A549 (cell line): ENCODE measurements at regions not wholly inside any gene's neighbourhood (a gene's known extent, or its start where the extent isn't known, plus 50 kb on each side); places are given as distances from the start of the nearest gene placed in this dataset.
A peak's percentile ranks its signal among the peaks of the same experiment; 100 is the strongest.

Experiments used
- ATAC-seq, 2 experiments: fragments of 200-7000 bp in 1 of 2; fragments of >200 bp in 1 of 2; cut with Nextera tagmentation in 1 of 2; cut with Tn5 transposase in 1 of 2; 3 replicates each; pipeline versions ENCODE4 v1.8.0 to v1.9.1; 2018 to 2020; ENCODE audit warnings: mild to moderate bottlenecking in 1 of 2, moderate library complexity in 1 of 2
- CTCF ChIA-PET: fragments of 300-600 bp; sonication (Branson Sonifier 250); formaldehyde crosslinking; extraction: SDS; loops from one replicate; lab custom pipeline; 2021; ENCODE audit warnings: antibody characterized with exemption, inconsistent platforms; lab: Yijun Ruan, JAX
- POLR2A ChIA-PET: fragments of 350-600 bp; formaldehyde crosslinking; extraction: SDS; loops from one replicate; lab custom pipeline; 2021; ENCODE audit warnings: antibody characterized with exemption, inconsistent platforms; lab: Yijun Ruan, JAX
- DNase-seq, 2 experiments: peaks; one replicate each; pipeline versions ENCODE4 v3.0.0 to v3.0.0-alpha.2; 2011 to 2016; ENCODE audit warnings: low read depth in 1 of 2, low spot score in 1 of 2
- FAIRE-seq: peaks from 2 replicates; lab custom pipeline; 2011; peaks lifted over from hg19 to GRCh38; lab: Jason Lieb, UNC
- H3K27ac ChIP-seq, 2 experiments: fragments of >200 bp; sonication (Bioruptor Twin); formaldehyde crosslinking; 3 replicates each; pipeline ENCODE4 v1.5.1; 2016 to 2017
- H3K4me1 ChIP-seq: fragments of >200 bp; sonication (Bioruptor Twin); formaldehyde crosslinking; 3 replicates; pipeline ENCODE4 v1.6.1; 2016
- H3K4me2 ChIP-seq: fragments of >200 bp; sonication (Bioruptor Twin); formaldehyde crosslinking; 3 replicates; pipeline ENCODE4 v1.6.1; 2016
- H3K4me3 ChIP-seq: fragments of >200 bp; sonication (Bioruptor Twin); formaldehyde crosslinking; 3 replicates; pipeline ENCODE4 v1.5.1; 2016
- H3K9me3 ChIP-seq: fragments of >200 bp; sonication (Bioruptor Twin); formaldehyde crosslinking; 3 replicates; pipeline ENCODE4 v1.6.1; 2016
- BHLHE40 ChIP-seq: IDR thresholded peaks from 2 replicates; pipeline ENCODE4 v1.6.1; 2012; ENCODE audit warnings: low read depth, low read length, inconsistent platforms
- CEBPB ChIP-seq, 2 experiments: fragments of >200 bp in 1 of 2; sonication (Bioruptor Twin) in 1 of 2; formaldehyde crosslinking in 1 of 2; IDR thresholded peaks; 2 replicates each; pipeline ENCODE4 v1.6.1; 2012 to 2016
- CHD4 ChIP-seq: fragments of 200-600 bp; sonication (generic); IDR thresholded peaks from 2 replicates; pipeline ENCODE4 v1.6.1; 2016; ENCODE audit warnings: antibody characterized with exemption, mild to moderate bottlenecking, borderline replicate concordance
- EP300 ChIP-seq, 2 experiments: fragments of >200 bp; sonication (Bioruptor Twin); formaldehyde crosslinking; IDR thresholded peaks; 2 replicates in 1 of 2; 3 replicates in 1 of 2; pipeline ENCODE4 v1.6.1; 2016 to 2017
- ESRRA ChIP-seq: fragments of 150-350 bp; IDR thresholded peaks from 2 replicates; pipeline ENCODE4 v1.6.1; 2014; ENCODE audit warnings: mild to moderate bottlenecking, low read length, borderline replicate concordance
- FOSL2 ChIP-seq, 2 experiments: fragments of 450-650 bp in 1 of 2; fragments of >200 bp in 1 of 2; sonication (Bioruptor Twin) in 1 of 2; formaldehyde crosslinking; IDR thresholded peaks; 2 replicates each; pipeline versions ENCODE4 v1.5.0 to v1.6.1; 2016 to 2020; ENCODE audit warnings: mild to moderate bottlenecking in 1 of 2, moderate library complexity in 1 of 2
- HDAC2 ChIP-seq: fragments of 200-600 bp; sonication (generic); IDR thresholded peaks from 2 replicates; pipeline ENCODE4 v1.6.1; 2016
- JUN ChIP-seq, 2 experiments: fragments of >200 bp; sonication (Bioruptor Twin); formaldehyde crosslinking; IDR thresholded peaks; 2 replicates in 1 of 2; 3 replicates in 1 of 2; pipeline ENCODE4 v1.6.1; 2016 to 2017
- KDM1A ChIP-seq: fragments of 200-600 bp; sonication (generic); IDR thresholded peaks from 2 replicates; pipeline ENCODE4 v1.6.1; 2016; ENCODE audit warnings: low read depth, mild to moderate bottlenecking
- MAFK ChIP-seq: fragments of 450-650 bp; IDR thresholded peaks from 2 replicates; pipeline ENCODE4 v1.6.1; 2014; ENCODE audit not compliant: partially characterized antibody
- MYC ChIP-seq: IDR thresholded peaks from 2 replicates; pipeline ENCODE4 v1.6.1; 2012; ENCODE audit warnings: mild to moderate bottlenecking, inconsistent platforms, low read length, improper control_type of control experiment, borderline replicate concordance
- NR3C1 ChIP-seq: fragments of >200 bp; sonication (Bioruptor Twin); formaldehyde crosslinking; IDR thresholded peaks from 3 replicates; pipeline ENCODE4 v1.6.1; 2017
- PHF8 ChIP-seq: fragments of 200-600 bp; sonication (generic); IDR thresholded peaks from 2 replicates; pipeline ENCODE4 v1.6.1; 2016; ENCODE audit warnings: low read depth, mild to moderate bottlenecking, antibody characterized with exemption, moderate library complexity, borderline replicate concordance
- POLR2A ChIP-seq: IDR thresholded peaks from 2 replicates; pipeline ENCODE4 v1.6.1; 2012; ENCODE audit warnings: mild to moderate bottlenecking, low read length
- POLR2AphosphoS2 ChIP-seq: conservative IDR thresholded peaks from 2 replicates; pipeline ENCODE4 v1.6.1; 2012; ENCODE audit warnings: low read length, improper control_type of control experiment, inconsistent platforms
- RAD21 ChIP-seq, 2 experiments: fragments of >200 bp in 1 of 2; sonication (Bioruptor Twin) in 1 of 2; formaldehyde crosslinking in 1 of 2; IDR thresholded peaks in 1 of 2; conservative IDR thresholded peaks in 1 of 2; 2 replicates in 1 of 2; 3 replicates in 1 of 2; pipeline ENCODE4 v1.6.1; 2012 to 2018; ENCODE audit warnings: inconsistent platforms in 1 of 2
- RARB ChIP-seq: fragments of 250-450 bp; sonication (Bioruptor Pico); IDR thresholded peaks from 2 replicates; pipeline ENCODE4 v1.8.0; 2021; ENCODE audit warnings: mild to moderate bottlenecking, moderate library complexity
- RNF2 ChIP-seq: fragments of 200-600 bp; sonication (generic); IDR thresholded peaks from 2 replicates; pipeline ENCODE4 v1.6.1; 2016; ENCODE audit warnings: low read depth, mild to moderate bottlenecking, antibody characterized with exemption, moderate library complexity, borderline replicate concordance
- SMC3 ChIP-seq: fragments of >200 bp; sonication (Bioruptor Twin); formaldehyde crosslinking; IDR thresholded peaks from 3 replicates; pipeline ENCODE4 v1.6.1; 2018; ENCODE audit warnings: inconsistent platforms
- SREBF2 ChIP-seq: fragments of 450-650 bp; IDR thresholded peaks from 2 replicates; pipeline ENCODE4 v1.6.1; 2014; ENCODE audit warnings: mild to moderate bottlenecking, moderate library complexity
- ZFP36 ChIP-seq: fragments of 450-650 bp; IDR thresholded peaks from 2 replicates; pipeline ENCODE4 v1.6.1; 2014; ENCODE audit warnings: borderline replicate concordance; ENCODE audit not compliant: partially characterized antibody
- ZNF302 ChIP-seq: fragments of 250-450 bp; sonication (Bioruptor Pico); IDR thresholded peaks from 2 replicates; pipeline ENCODE4 v1.9.0; 2021; ENCODE audit warnings: inconsistent platforms, mild to moderate bottlenecking, moderate library complexity
- WGBS: methylation state at CpG from one replicate; pipeline ENCODE4 v1.1.6; 2017; ENCODE audit errors: missing lambda C conversion rate; 5-methylcytosine and 5-hydroxymethylcytosine counted together
- TF ChIP-seq, protein P1 (sequence below): fragments of >200 bp; sonication (Bioruptor Twin); formaldehyde crosslinking; IDR thresholded peaks from 2 replicates; pipeline ENCODE4 v1.6.1; 2016

DNA sequence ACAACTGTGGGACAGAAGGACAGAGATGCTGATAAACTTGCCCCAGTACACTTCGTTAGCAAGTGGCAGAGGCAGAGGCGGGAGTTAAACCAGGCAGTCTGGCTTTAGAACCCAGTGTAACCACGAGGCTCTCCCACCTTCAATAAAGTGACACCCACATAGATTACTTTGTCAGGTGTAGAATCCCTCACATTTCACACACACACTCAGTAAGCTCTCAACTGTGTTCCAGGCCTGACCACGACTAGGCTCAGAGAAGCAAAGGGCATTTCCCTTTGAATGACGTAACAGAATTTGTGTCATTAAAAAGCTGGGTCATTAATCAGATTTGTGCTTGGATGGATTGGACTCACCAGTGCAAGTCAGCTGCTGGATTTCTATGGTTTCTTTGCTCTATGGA lies 118.3 kb upstream of the RCN1 start:
- POLR2A ChIA-PET = no interaction called here
- Histone ChIP-seq H3K4me2 (no peak overlapping the region), H3K27ac (no peak overlapping the region), H3K4me3 (no peak overlapping the region), H3K9me3 (no peaks in the 10 kb centered on the region), H3K4me1 (peaks cover 10% of the 10 kb centered on the region; the same call in 2 of the 3 replicates)
- no peak for FAIRE-seq
- WGBS = 55% methylated on average over 5 of the region's 5 CpGs
- CTCF ChIA-PET = interaction anchor here (1.6 to 4.1 kb wide), 2 partner anchors 14 to 101 kb away, joined by 5 to 14 read pairs; no protein-coding TSS in a partner anchor
- no peak for ATAC-seq
- TF ChIP-seq MAFK (no peak), ZNF302 (CRISPR knock-in tag) (no peak), POLR2A (no peak), RAD21 (conservative IDR thresholded peaks at IDR 0.05 in 1 of 2, IDR thresholded peaks at IDR 0.05 in 1 of 2) (no peak), ESRRA (no peak), NR3C1 (no peak), CEBPB (IDR thresholded peaks at IDR 0.05) (no peak), BHLHE40 (no peak), RARB (CRISPR knock-in tag) (no peak)
- DNase-seq = no peak

GRCh38 chr11:31969359-31969702 lies 121.5 kb upstream of the RCN1 start:
- no peak for ATAC-seq
- 78% methylated on average over 6 of the region's 6 CpGs for WGBS
- H3K27ac ChIP-seq = no peak overlapping the region
- no peak for FAIRE-seq
- TF ChIP-seq SMC3 (no peak), SREBF2 (no peak), NR3C1 (no peak), ZFP36 (no peak), MYC (no peak), POLR2AphosphoS2 (no peak), CHD4 (no peak), FOSL2 (IDR thresholded peaks at IDR 0.05) (no peak), FOSL2 (CRISPR knock-in tag; IDR thresholded peaks at IDR 0.05) (no peak), RNF2 (no peak), ESRRA (no peak), KDM1A (no peak), ZNF302 (CRISPR knock-in tag) (no peak), JUN (IDR thresholded peaks at IDR 0.05) (no peak)
- TF ChIP-seq, protein P1, sequence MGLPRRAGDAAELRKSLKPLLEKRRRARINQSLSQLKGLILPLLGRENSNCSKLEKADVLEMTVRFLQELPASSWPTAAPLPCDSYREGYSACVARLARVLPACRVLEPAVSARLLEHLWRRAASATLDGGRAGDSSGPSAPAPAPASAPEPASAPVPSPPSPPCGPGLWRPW = no peak
- peaks cover 3% of the 10 kb centered on the region; the same call in 2 of the 3 replicates for H3K4me1 ChIP-seq
- no peak overlapping the region for H3K4me3 ChIP-seq
- H3K9me3 ChIP-seq = no peaks in the 10 kb centered on the region
- CTCF ChIA-PET = interaction anchor here (1.2 to 1.9 kb wide), 2 partner anchors 11 to 328 kb away, joined by 4 to 7 read pairs; no protein-coding TSS in a partner anchor
- H3K4me2 ChIP-seq = no peak overlapping the region
- no peak for DNase-seq
- POLR2A ChIA-PET = interaction anchor here (0.6 kb wide), 1 partner anchor 17 kb away, joined by 3 read pairs; no protein-coding TSS in a partner anchor

DNA sequence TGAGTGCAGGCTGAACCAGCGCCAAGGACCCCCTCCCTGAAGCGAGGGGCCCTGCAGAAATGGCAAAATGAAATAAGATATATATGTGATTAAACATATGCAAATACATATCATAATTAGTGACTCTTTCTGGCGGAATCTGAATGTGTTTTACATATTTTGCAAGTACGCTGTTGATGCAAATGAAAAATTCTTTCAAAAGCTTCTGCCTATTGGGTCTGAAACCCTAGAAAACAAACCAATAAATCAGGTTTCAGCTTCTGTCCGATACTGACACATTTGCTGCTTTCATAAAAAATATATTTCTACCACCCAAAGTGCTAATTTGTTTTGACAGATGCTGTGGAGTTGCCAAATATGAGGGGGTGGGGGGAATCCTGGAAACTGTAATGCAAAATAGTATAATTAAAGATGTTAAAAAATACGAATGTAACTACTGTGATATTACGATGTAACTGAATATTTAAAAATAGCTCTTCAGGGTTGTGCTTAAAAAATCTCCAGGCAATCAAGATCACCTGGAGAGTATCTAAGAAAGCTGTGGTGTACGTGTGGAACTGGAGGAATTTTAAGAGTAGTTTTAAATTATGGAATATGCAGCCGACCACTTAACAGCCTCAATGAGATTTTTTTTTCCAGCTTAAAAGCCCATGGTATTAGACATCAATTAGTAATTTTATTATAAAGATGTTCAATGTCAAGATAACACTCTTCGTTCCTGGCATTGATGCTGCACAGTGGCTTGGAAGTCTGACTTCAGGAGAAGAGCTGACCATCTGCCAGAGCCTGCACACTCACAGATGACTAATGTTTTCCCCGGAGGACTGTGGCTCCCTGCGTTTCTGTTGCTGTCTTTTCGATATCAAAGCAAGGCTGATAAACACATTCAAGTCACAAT lies 122.2 kb upstream of the RCN1 start:
- DNase-seq (no peak), ATAC-seq (peak in 1 of 2 experiments; percentile 51; a peak in 1 of 6 replicates), FAIRE-seq (no peak)
- H3K4me1 ChIP-seq = no peaks in the 10 kb centered on the region
- CTCF ChIA-PET = interaction anchor here (1.2 to 1.9 kb wide), 2 partner anchors 10 to 327 kb away, joined by 4 to 7 read pairs; no protein-coding TSS in a partner anchor
- no peak overlapping the region for H3K4me2 ChIP-seq
- POLR2A ChIA-PET = interaction anchor here (0.6 kb wide), 1 partner anchor 17 kb away, joined by 3 read pairs; no protein-coding TSS in a partner anchor
- no peaks in the 10 kb centered on the region for H3K9me3 ChIP-seq
- H3K4me3 ChIP-seq = no peak overlapping the region
- no peak overlapping the region for H3K27ac ChIP-seq
- TF ChIP-seq FOSL2 (IDR thresholded peaks at IDR 0.05) (no peak), FOSL2 (CRISPR knock-in tag; IDR thresholded peaks at IDR 0.05) (no peak), CHD4 (no peak), EP300 (IDR thresholded peaks at IDR 0.05) (no peak), HDAC2 (no peak), JUN (IDR thresholded peaks at IDR 0.05) (no peak), PHF8 (no peak), MYC (no peak)
- TF ChIP-seq, all 56 proteins: peak for 0
- WGBS = 40% methylated on average over 13 of the region's 13 CpGs
